NCI-H2196 (cell line): ENCODE measurements at regions not wholly inside any gene's neighbourhood (a gene's known extent, or its start where the extent isn't known, plus 50 kb on each side); places are given as distances from the start of the nearest gene placed in this dataset.

ENCODE experiments used
- DNase-seq: peaks from one replicate; lab custom pipeline; 2025; ENCODE audit not compliant: unreplicated experiment; lab: John Stamatoyannopoulos, UW

DNA sequence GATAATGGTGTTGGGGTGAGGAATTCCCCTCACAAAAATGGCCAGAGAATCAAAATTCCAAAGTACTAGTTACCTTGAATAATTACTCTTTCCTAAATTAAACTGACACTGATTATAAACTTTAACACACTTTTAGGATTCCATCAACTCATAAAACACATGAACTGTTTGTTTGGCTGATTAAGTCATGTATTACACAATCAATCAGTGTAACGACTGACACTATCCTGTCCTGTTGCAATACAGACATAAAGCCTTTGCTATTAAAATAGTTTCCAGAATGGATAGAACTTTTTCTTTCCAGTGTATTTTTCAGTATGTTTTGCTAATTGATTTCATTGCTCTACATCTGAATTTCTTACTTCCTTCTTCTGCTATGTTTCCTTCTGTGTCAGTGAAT is 1709.4 kb upstream of the RAG2 start:
- no peak for DNase-seq

DNA sequence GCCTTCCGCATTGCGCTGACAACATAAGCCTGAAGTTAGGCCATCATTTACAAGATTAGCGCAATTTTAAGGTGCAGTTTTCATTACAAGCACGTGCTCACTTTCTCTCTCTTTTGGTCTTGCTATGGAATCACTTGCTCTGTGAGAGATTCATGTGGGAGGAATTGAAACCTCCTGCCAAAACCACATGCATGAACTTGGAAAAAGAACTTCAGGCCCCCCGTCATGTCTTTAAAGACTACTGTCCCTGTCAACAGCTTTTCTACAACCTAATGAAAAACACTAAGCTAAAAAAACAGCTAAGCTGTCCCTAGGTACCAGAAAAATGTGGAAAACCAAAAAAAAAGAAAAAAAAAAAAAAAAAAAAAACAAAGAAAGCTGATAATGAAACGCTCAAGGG is 1707.6 kb upstream of the RAG2 start:
- DNase-seq: no peak

DNA sequence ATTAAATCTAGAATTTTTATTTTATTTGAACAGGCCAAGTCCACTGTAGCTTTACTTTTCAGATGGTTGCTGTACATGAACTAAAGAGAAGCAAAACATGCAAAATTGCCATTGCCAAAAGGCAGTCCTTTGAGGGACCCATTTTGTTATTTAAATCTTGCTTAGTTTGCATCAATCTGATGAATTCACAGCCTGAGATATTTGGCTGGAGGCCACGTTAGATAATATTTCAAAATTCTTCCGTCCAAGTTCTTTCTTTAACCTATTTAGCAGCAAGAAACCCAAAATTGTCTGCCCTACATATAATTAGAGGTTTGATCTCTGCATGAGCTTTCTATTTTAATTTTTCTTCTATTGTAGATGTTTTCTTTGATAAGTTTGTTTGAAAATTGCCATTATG is 1706.9 kb upstream of the RAG2 start:
- no peak for DNase-seq

DNA sequence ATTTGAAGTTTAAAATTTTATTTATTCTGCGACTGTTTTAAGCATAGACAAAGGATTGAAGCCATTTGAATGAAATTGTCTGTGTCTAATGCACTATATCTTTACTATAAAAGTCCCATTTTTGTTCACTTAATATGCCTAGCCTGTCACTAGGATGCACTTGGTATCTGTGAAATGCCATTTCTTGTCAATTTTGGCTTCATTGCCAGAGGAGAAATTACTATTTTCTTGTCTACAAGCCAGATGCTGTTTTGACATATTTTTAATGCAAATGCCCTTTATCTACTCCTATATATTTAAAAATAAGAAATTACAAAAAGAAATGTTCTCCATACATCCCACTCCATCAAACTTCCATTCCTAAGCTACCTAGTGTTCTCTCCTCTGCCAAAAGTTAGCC is 1704.5 kb upstream of the RAG2 start:
- no peak for DNase-seq

DNA sequence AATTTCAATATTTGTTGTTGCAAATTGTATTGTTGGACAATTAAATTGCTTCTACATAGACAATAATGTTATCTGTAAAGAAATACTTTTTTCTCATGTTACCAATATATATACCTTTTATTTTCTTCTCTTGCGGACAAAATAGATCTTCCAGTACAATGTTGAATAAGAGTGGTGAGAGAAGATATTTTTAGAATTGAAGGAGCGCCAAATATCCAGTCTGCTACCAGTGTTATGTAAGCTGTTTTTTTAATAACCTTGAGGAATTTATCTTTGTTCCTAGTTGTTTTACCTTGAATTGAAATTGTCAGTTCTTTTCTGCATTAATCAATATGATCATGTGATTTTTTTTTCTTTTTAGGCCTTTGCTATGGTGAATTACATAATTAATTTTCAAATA is 1702.5 kb upstream of the RAG2 start:
- DNase-seq: no peak

DNA sequence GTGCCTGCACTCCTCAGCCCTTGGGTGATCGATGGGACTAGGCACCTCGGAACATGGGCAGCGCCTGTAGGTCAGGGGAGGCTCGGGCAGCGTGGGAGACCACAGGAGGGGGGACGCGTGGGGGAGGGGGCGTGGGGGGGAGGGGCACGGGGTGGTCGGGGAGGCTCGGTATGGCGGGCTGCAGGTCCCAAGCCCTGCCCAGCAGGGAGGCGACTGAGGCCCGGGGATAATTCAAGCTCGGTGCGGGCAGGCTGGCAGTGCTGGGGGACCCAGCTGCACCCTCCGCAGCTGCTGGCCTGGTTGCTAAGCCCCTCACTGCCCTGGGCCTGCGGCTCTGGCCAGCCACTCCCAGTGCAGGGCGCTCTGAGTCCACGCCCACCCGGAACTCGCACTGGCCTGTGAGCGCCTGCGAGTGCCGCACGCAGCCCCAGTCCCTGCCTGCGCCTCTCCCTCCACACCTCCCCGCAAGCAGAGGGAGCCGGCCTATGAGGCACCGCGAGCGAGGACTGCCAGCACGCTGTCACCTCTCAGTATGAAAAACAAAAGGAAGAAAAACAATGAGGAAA is 1698.3 kb upstream of the RAG2 start:
- no peak for DNase-seq

DNA sequence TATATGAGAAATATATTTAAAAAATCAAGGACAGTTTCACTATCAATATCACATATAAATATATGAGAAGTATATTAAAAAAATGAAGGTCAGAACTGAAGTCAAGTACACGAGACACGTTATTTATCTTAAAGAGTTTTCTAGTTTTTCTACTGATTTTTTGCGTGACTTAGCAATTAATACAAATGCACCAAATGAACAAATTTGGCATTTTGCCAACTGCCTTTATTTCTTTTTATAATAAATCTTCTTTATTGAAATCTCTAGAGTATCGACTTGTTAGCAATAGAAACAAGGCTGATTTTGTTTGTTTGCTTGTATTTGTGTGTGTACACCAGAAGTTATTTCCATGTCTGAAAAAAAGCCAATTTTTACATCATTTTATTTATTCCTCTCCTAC is 1684.7 kb upstream of the RAG2 start:
- no peak for DNase-seq

DNA sequence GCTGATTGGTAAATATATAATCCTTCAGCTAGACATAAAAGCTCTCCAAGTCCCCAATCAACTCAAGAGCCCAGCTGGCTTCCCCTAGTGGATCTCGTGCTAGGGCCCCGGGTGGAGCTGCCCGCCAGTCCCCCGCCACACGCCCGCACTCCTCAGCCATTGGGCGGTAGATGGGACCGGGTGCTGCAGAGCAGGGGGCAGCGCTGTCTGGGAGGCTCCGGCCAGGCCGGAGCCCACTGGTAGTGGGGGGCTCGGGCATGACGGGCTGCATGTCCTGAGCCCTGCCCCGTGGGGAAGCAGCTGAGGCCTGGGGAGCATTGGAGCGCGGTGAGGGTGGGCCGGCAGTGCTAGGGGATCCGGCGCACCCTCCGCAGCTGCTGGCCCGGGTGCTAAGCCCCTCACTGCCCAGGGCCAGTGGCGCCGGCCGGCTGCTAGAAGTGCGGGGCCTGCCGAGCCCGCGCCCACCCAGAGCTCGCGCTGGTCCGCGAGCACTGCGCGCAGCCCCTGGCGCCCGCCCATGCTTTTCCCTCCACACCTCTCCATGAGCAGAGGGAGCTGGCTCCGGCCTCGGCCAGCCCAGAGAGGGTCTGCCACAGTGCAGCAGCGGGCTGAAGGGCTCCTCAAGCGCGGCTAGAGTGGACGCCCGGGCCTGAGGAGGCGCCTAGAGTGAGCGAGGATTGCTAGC is 1680.6 kb upstream of the RAG2 start:
- DNase-seq: no peak

DNA sequence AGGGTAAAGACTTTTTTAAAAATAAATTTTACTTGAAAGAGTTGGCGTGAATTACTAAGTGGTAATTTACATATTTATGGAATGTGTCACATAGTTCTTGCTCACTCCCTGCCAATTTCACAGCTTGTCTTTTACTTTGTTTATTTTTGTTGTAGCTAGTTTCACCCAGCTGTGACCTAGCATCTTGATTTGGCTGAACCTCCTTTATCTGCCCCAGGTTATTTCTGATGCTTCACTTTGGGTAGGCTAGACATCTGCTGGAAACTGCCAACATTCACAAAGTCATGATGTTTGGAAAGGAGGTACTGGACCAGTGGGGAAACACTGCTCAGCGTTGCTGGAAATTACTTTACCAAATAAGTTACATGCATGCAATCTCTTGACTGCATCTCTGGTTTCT is 1676.0 kb upstream of the RAG2 start:
- DNase-seq: no peak

DNA sequence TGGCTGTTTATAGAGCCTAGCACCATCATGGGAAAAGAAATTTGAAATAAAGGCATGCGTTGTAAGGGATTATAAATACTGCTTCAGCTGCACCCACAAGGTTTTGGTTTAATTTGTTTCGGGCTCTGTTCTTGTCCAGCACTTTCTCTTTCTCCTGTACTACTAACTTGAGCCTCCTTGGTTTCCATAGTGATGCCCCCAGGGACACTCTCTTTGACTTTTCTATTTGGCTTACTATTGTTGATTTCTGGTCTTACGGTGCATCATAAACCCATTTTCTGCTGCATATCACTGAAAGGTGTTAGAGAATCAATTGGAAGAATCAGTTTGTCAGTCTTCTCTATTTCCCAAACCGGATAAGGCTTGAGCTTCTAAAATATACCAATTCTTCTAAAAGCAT is 1674.3 kb upstream of the RAG2 start:
- no peak for DNase-seq

DNA sequence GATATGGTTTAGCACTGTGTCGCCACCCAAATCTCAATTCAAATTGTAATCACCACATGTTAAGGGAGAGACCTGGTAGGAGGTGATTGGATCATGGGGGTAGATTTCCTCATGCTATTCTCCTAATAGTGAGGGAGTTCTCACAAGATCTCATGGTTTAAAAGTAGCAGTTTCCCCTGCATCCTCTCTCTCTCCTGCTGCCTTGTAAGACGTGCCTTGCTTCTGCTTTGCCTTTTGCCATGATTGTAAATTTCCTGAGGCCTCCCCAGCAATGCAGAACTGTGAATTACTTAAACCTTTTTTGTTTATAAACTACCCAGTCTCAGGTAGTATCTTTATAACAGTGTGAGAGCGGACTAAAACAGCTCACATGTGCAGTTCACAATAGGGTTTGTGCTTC is 1668.7 kb upstream of the RAG2 start:
- DNase-seq: no peak

DNA sequence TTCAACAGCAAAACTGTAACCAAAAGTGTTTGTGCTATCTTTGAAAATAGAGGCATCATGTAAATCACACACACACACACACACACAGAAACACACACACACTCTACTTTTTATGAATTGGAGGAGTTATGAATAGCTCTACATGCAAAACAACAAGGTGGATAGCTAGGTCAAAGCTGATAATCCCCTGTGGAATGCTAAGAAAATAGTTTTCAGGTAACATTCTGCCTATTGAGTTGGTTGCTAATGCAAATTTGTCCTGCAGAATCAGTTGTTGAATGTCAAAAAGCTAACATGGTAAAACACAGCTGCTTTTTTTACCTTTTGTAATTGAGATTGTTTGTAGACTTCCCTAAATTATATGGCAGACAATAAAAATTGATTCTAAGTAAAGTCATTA is 1658.4 kb upstream of the RAG2 start:
- no peak for DNase-seq

DNA sequence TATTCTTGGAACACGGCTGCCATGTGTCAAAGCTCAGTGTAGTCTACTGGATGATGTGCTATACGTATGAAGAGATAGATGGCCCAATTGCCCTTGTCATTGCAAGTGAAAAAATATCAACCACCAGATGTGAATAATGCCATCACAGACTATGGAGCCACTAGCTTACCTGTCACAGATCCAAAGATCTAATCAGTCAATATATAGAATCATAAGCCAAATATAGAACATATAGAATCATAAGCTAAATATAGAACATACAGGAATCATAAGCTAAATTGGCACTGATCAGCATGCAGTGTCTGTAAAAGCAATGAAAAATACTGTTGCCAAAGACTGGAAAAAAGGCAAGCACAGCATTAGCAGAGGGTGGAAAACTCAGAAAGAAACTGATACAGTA is 1656.9 kb upstream of the RAG2 start:
- no peak for DNase-seq

DNA sequence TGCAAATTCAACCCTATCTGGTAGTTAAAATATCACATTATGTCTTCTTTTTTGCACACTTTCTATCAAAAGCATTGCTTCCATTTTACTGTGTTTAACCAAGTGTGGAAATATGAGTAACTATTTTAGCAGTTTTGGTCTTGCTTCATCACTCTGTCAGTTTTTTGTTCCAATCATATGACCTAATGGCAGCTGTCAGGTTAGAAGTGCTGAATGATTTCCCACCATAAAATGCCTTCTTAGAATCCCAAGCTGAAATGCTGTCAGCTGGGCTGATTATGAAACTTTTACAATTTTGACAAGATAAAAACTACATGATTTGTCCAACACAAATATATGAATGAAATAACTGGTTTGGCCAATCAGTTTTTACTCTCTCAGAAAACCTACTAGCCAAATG is 1654.6 kb upstream of the RAG2 start:
- DNase-seq: no peak

DNA sequence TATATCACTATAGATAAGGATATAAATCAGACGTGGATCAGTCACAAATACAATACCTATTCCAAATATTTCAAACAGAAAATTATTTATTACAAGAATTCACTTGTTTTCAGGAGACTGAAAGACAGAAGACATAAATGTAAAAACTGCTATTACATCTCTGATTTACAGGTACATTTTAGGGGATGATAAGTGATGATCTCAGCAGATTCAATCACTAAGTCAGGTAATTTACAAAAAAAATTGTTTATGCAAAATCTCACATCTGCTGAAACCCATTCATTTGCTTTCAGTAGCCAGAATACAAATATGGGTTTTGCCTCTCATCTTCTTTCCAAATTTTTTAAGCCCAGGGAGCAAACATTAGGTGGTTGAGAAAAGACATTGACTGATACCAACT is 1648.4 kb upstream of the RAG2 start:
- no peak for DNase-seq

DNA sequence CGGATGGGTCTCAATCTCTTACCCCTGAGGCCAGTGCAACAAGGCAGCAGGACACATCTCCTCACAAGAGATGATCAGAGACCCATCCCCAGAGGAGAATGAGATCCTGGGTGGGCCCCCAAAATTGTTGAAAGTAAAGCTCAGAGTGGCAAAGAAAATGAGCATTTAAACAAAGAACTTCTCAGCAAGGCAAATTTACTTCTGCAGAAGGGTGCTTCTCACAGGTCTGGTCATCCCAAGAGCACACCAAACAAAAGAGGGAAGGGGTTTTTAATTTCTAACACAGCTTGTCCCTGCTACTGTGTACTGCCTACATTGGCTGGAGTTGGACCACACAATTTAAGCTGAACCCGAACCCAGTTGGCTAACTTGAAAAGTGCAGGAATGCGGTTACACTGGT is 1628.6 kb upstream of the RAG2 start:
- DNase-seq: no peak

DNA sequence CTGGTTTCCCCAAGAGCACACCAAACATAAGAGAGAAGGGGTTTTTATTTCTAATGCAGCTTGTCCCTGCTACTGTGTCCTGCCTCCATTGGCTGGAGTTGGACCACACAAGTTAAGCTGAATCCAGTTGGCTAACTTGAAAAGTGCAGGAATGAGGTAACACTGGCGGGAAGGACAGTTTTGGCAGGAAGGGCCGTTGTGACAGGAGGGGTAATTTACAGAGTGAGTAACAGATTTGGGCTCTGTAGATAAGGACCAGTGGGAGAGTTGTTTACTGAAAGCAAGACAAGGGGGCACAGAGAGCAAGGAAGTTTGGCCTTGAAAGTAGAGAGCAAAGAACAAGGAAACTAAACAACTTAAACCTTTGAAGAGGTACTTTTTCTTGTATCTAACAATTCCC is 1623.3 kb upstream of the RAG2 start:
- no peak for DNase-seq

DNA sequence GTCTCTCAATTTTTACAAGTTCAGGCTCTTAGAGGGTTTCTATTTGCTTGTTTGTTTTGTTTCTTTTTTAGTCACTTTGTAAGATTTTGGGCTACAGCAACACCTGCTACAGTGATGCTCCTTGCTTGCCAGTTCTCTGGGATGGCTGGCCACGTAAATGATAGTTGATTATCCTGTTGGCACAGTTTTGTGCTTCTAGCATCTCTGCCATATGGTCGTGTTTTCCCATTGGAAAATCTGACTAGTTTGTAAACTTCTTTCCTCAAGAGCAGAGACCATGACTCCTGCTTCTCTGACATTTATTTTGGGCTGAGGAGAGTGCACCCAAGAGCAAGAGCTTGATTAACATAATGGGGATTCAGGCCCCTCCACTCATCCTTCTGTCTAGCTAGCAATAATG is 1621.6 kb upstream of the RAG2 start:
- DNase-seq: no peak

DNA sequence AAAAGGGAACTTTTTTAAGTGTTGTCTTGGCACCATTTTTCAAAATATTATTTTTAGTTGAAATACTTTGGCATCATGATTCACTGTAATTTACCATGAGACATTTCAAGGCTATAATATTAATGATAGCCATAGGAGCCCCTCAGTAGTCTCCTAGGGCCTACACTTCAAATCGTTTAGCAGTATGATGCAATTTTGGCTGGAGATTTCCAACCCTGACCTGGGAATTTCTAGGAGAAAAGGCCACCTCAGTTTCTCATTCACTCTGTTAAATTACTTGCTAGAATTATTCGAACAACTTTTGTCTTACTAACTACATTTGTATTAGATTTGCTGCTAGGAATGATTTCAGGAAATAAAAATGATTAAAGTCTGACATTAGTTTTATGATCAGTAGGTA is 1610.9 kb upstream of the RAG2 start:
- DNase-seq: no peak

DNA sequence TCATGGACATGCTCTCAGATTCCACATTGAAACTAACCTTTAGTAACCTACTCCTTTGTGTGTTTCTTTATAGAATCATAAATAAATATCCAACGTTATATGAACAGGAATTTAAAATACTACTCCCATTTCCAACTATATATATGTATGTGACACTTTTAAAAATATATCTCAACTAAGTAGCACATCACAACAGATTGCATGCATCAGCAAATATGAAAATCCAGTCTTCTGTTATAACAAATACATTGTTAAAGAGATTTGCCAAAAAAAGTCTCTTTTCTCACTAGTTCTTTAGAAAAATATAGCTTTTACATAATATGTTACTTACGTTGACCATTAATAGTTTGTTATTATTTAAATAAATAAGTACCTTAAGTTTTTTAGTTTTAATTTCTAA is 1608.6 kb upstream of the RAG2 start:
- no peak for DNase-seq

DNA sequence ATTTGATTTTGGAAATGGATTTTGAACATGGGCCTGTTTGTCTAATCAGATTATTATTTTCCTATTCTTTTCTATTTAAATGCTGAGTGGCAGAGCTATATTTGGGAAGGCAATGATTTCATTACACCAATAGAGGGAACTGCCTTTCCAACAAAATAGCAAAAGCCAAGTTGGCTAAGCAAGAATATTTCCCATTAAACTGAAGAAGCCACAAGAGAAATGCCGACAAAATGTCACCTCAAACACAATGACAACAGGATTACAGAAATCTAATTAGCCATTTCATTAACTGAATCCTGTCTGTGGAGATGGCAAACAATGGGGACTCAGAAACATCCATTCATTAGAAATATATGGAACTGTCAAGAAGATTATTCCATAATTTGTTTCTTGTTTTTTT is 1593.1 kb upstream of the RAG2 start:
- DNase-seq: no peak

DNA sequence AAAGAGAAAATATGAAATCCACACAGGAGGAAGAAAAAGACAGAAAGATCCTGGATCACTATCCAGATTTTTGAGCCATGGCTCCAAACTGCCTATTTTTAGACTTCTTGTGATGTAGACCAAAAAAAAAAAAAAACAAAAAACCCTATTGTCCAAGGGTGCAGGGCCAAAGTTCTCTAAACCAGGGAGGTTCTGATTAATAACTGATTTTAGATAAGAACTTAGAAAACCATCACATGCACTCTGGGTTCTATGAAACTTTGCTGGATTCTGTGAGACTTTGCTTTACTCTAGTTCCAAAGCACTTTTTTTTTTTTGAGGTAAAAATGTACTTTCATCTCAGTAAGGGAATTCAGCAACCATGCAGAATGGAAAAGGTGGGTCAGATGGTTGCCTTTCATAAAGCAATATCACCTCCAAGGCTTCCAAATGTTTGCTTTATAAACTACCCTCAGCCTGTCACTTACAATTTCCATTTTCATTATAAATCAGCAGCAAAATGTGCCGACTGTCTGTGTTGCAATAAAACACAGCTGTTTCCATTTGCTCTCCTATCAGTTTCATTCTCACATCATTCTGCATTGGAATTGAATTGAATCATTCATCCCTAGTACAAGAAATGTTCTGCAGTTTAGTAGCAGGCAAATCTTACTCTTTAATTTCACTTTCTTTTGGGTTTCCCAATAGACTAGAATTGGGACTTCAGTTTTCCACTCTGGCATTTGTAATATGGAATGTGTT is 1584.3 kb upstream of the RAG2 start:
- no peak for DNase-seq
